ENCODE measurements at regions not wholly inside any gene's neighbourhood (a gene's known extent, or its start where the extent isn't known, plus 50 kb on each side); places are given as distances from the start of the nearest gene placed in this dataset.

GRCh38 chr12:3931206-3931605 is 58.0 kb upstream of the PARP11 start:
- Histone ChIP-seq H3K4me2 (ENCODE audit: low read depth, low read length) (no peak overlapping the region), H3K27me3 (ENCODE audit: control insufficient read depth in 1 of 2, insufficient read depth in 2 of 2, low read length in 2 of 2) (peaks cover 2 to 29% of the 10 kb centered on the region in 2 experiments; a peak in 3 of 5 replicates), H4K20me1 (ENCODE audit: insufficient read depth, low read length) (no peaks in the 10 kb centered on the region), H3K27ac (ENCODE audit: extremely low read length, insufficient read depth, low read length) (no peak overlapping the region), H3K36me3 (replicated peaks in 1 of 2; ENCODE audit: control insufficient read depth in 1 of 2, insufficient read depth in 2 of 2, low read length in 2 of 2) (no peaks in the 10 kb centered on the region), H3K9me3 (ENCODE audit: low read length) (no peaks in the 10 kb centered on the region), H3K79me2 (ENCODE audit: insufficient read depth, low read length) (no peaks in the 10 kb centered on the region), H3K9ac (ENCODE audit: insufficient read depth, low read depth, low read length) (no peak overlapping the region), H3K4me1 (ENCODE audit: insufficient read depth, low read length) (no peaks in the 10 kb centered on the region; the same call in 1 of the 2 replicates), H2AFZ (ENCODE audit: low read length) (no peak overlapping the region), H3K4me3 (replicated peaks in 1 of 3; ENCODE audit: insufficient read depth in 1 of 3, low read depth in 2 of 3, low read length in 3 of 3) (no peak overlapping the region)
- POLR2A ChIA-PET: no interaction called here
- ATAC-seq (no peak), FAIRE-seq (no peak), DNase-seq (ENCODE audit: low spot score) (no peak)
- intact Hi-C loops (cut with micrococcal nuclease; ENCODE audit: unreplicated experiment) (no loop called here), in situ Hi-C loops (cut with HindIII; ENCODE audit: extremely low pct_ligation_motif_present, low pct_unique_long_range_greater_than_20kb) (no loop called here)
- CTCF ChIA-PET (ENCODE audit: low intra/inter-chr PET ratio, low total read pairs): no interaction called here
- WGBS (ENCODE audit: low lambda C conversion rate): 0% methylated on average over 2 of the region's 4 CpGs
- BruUV-seq (replicated peaks): no TSS peak
- no peak for TF ChIP-seq KMT2B (CRISPR knock-in tag; IDR thresholded peaks at IDR 0.05)
- TF ChIP-seq KLF12 (CRISPR knock-in tag; IDR thresholded peaks at IDR 0.05; ENCODE audit: borderline replicate concordance): no peak
- no peak for TF ChIP-seq ZNF574 (CRISPR knock-in tag; IDR thresholded peaks at IDR 0.05)
- TF ChIP-seq IRF2 (CRISPR knock-in tag; IDR thresholded peaks at IDR 0.05): no peak
- no peak for TF ChIP-seq MATR3 (CRISPR knock-in tag; IDR thresholded peaks at IDR 0.05)
- no peak for TF ChIP-seq ZHX2 (IDR thresholded peaks at IDR 0.05; ENCODE audit: low read depth)
- TF ChIP-seq ZHX2 (CRISPR knock-in tag; IDR thresholded peaks at IDR 0.05; ENCODE audit: borderline replicate concordance): no peak
- no peak for TF ChIP-seq SAFB2 (CRISPR knock-in tag; IDR thresholded peaks at IDR 0.05; ENCODE audit: borderline replicate concordance, low read depth)
- TF ChIP-seq NFKBIZ (CRISPR knock-in tag; IDR thresholded peaks at IDR 0.05): no peak
- TF ChIP-seq FOXK1 (CRISPR knock-in tag; IDR thresholded peaks at IDR 0.05; ENCODE audit: borderline replicate concordance, low read depth): no peak
- TF ChIP-seq PAXIP1 (CRISPR knock-in tag; conservative IDR thresholded peaks at IDR 0.05): no peak
- no peak for TF ChIP-seq SMYD3 (CRISPR knock-in tag; IDR thresholded peaks at IDR 0.05)
- TF ChIP-seq RAD21 (CRISPR knock-in tag; IDR thresholded peaks at IDR 0.05): no peak
- no peak for TF ChIP-seq NCOA1 (CRISPR knock-in tag; IDR thresholded peaks at IDR 0.05)
- no peak for TF ChIP-seq TBX3 (IDR thresholded peaks at IDR 0.05; ENCODE audit: borderline replicate concordance)
